ENCODE measurements at regions not wholly inside any gene's neighbourhood (a gene's known extent, or its start where the extent isn't known, plus 50 kb on each side); places are given as distances from the start of the nearest gene placed in this dataset.
"Not testable (repeated sequence)": the region's sequence is repeated elsewhere in the genome, so short reads cannot be mapped to it uniquely, and the experiment has no call there.

GRCh38 chr6:85212794-85213193, 237.1 kb upstream of the NT5E start:
- not testable (repeated sequence) for TF ChIP-seq EZH2phosphoT487 (IDR thresholded peaks at IDR 0.05; ENCODE audit: insufficient read depth, low read depth); EZH2 (IDR thresholded peaks at IDR 0.05; ENCODE audit: insufficient read depth, poor library complexity, severe bottlenecking)
